ENCODE measurements at regions not wholly inside any gene's neighbourhood (a gene's known extent, or its start where the extent isn't known, plus 50 kb on each side); places are given as distances from the start of the nearest gene placed in this dataset.

DNA sequence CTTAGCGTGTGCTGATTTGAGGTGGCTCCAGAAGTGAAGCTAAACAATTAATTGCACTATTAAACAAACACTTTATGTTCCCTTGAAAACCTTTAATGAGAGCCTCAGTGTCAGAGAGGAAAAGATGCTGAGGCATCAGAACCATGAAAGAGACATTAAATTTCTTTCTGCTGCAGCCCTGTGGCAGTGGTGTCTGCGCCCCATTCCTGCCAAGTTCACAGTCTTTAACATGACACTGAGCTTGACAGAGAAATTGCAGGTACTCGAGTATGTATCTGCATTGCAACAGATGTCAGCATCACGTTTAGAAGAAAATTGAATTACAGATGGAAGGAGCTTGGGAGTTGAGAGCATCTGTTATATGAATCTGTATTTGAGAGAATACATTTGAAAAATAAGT is 111.3 kb upstream of the CREB1 start:
- no peak for DNase-seq (ENCODE audit: extremely low spot score)
- POLR2A ChIA-PET, result no interaction called here
- TF ChIP-seq FOXA1 (IDR thresholded peaks at IDR 0.05) (no peak), ZNF384 (IDR thresholded peaks at IDR 0.05) (no peak), CTBP1 (IDR thresholded peaks at IDR 0.05; ENCODE audit: borderline replicate concordance) (no peak), LEF1 (IDR thresholded peaks at IDR 0.05; ENCODE audit: borderline replicate concordance) (no peak), FOXM1 (IDR thresholded peaks at IDR 0.05; ENCODE audit: borderline replicate concordance) (no peak), NFRKB (IDR thresholded peaks at IDR 0.05) (no peak), L3MBTL2 (conservative IDR thresholded peaks at IDR 0.05) (no peak), SUZ12 (IDR thresholded peaks at IDR 0.05) (no peak), ELF4 (IDR thresholded peaks at IDR 0.05) (no peak), FOXK2 (IDR thresholded peaks at IDR 0.05) (no peak), SP1 (IDR thresholded peaks at IDR 0.05) (no peak), TARDBP (IDR thresholded peaks at IDR 0.05) (no peak), HDGF (IDR thresholded peaks at IDR 0.05; ENCODE audit: borderline replicate concordance) (no peak), PKNOX1 (IDR thresholded peaks at IDR 0.05) (no peak), ARNT (IDR thresholded peaks at IDR 0.05) (no peak), BHLHE40 (IDR thresholded peaks at IDR 0.05; ENCODE audit: borderline replicate concordance) (no peak)
- CTCF ChIA-PET, result no interaction called here

DNA sequence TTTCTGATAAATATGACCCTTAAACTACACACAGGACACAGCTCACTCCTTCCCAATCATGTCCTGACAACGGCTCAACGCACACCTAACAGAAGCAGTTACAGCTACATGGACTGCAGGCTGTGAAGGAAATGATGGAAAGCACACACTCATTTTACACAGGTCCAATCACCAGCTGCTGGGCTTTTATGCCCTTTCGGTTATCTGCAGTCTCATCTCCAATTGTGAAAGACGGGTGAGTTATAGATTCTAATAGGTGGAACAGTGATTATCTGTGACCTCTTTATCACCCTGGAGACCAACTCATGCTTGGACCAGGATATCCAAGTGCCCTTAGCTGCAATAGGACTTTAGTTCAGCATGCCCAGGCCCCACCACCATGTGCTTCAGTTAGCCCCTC is 110.4 kb upstream of the CREB1 start:
- DNase-seq (ENCODE audit: extremely low spot score), result no peak
- POLR2A ChIA-PET, result no interaction called here
- CTCF ChIA-PET, result no interaction called here
- TF ChIP-seq LEF1 (IDR thresholded peaks at IDR 0.05; ENCODE audit: borderline replicate concordance) (no peak), SUZ12 (IDR thresholded peaks at IDR 0.05) (no peak), ARNT (IDR thresholded peaks at IDR 0.05) (no peak), HDGF (IDR thresholded peaks at IDR 0.05; ENCODE audit: borderline replicate concordance) (no peak), BHLHE40 (IDR thresholded peaks at IDR 0.05; ENCODE audit: borderline replicate concordance) (no peak), NFRKB (IDR thresholded peaks at IDR 0.05) (no peak), ELF4 (IDR thresholded peaks at IDR 0.05) (no peak), FOXM1 (IDR thresholded peaks at IDR 0.05; ENCODE audit: borderline replicate concordance) (no peak), PKNOX1 (IDR thresholded peaks at IDR 0.05) (no peak)

DNA sequence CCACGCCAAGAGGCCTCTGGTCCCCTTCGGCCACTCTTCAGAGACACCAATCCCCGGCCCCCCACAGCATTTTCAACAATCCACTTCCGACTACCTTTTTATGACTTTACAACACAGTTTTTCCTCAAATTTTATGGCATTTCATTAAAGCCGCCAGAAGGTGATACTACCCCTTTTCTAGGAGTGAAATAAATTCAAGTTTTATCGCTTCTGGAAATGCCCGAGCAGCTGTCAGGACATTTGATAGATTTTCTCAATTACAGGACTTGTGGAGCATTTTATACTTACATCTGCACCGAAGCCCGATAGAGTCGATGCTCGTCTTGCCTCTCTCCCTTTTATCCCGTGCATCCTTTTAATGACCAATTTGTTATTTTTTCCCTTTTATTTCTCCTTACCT is 108.1 kb upstream of the CREB1 start:
- CTCF ChIA-PET, result no interaction called here
- no peak for DNase-seq (ENCODE audit: extremely low spot score)
- no peak for TF ChIP-seq FOXK2 (IDR thresholded peaks at IDR 0.05)
- TF ChIP-seq SUZ12 (IDR thresholded peaks at IDR 0.05), result no peak
- TF ChIP-seq PKNOX1 (IDR thresholded peaks at IDR 0.05), result no peak
- TF ChIP-seq L3MBTL2 (conservative IDR thresholded peaks at IDR 0.05), result no peak
- no peak for TF ChIP-seq ARNT (IDR thresholded peaks at IDR 0.05)
- TF ChIP-seq ELF4 (IDR thresholded peaks at IDR 0.05), result no peak
- no peak for TF ChIP-seq ZNF384 (IDR thresholded peaks at IDR 0.05)
- no peak for TF ChIP-seq SP1 (IDR thresholded peaks at IDR 0.05)
- no peak for TF ChIP-seq LEF1 (IDR thresholded peaks at IDR 0.05; ENCODE audit: borderline replicate concordance)
- TF ChIP-seq BHLHE40 (IDR thresholded peaks at IDR 0.05; ENCODE audit: borderline replicate concordance), result no peak
- TF ChIP-seq FOXM1 (IDR thresholded peaks at IDR 0.05; ENCODE audit: borderline replicate concordance), result no peak
- no peak for TF ChIP-seq HDGF (IDR thresholded peaks at IDR 0.05; ENCODE audit: borderline replicate concordance)
- TF ChIP-seq FOXA1 (IDR thresholded peaks at IDR 0.05), result no peak
- no peak for TF ChIP-seq TARDBP (IDR thresholded peaks at IDR 0.05)
- TF ChIP-seq CTBP1 (IDR thresholded peaks at IDR 0.05; ENCODE audit: borderline replicate concordance), result no peak
- no peak for TF ChIP-seq NFRKB (IDR thresholded peaks at IDR 0.05)
- POLR2A ChIA-PET, result no interaction called here

DNA sequence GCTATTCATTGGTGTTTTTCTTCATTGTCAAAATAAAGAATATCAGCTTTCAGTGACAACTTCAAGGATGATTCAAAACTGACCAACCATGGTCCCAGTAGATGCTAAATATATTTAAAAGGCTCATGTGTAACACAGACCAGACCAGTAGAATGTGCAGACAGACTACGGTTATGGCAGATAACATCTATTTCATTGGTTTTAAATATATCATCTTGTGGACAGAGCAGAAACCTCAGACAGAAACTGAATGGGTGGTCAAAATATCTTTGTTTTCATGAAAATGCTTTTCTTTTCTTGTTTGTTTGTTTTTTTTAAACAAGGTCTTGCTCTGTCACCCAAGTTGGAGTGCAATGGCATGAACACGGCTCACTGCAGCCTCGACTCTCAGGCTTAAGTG is 107.4 kb upstream of the CREB1 start:
- no peak for DNase-seq (ENCODE audit: extremely low spot score)
- CTCF ChIA-PET, result no interaction called here
- no peak for TF ChIP-seq FOXK2 (IDR thresholded peaks at IDR 0.05)
- no peak for TF ChIP-seq SUZ12 (IDR thresholded peaks at IDR 0.05)
- TF ChIP-seq FOXA1 (IDR thresholded peaks at IDR 0.05), result no peak
- no peak for TF ChIP-seq BHLHE40 (IDR thresholded peaks at IDR 0.05; ENCODE audit: borderline replicate concordance)
- POLR2A ChIA-PET, result no interaction called here

DNA sequence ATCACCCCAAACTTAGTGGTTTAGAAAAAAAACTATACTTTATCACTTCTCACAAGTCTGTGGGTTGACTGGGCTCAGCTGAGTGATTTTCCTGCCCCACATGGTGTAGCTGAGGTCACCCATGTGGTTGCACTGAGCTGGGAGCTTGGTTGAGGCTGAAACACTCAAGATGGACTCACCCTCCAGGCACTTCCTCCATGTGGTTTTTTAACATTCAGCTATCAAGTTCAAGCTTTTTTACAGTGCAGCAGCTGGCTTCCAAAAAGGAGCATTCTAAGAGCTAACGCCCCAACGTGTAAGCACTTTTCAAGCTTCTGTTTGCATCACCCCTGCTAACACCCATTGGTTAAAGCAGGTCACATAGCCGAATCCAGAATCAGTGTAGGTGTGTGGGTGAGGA is 105.9 kb upstream of the CREB1 start:
- no peak for DNase-seq (ENCODE audit: extremely low spot score)
- CTCF ChIA-PET, result interaction anchor here (1.1 kb wide), 1 partner anchor 14 kb away, joined by 3 read pairs; no protein-coding TSS in a partner anchor
- TF ChIP-seq FOXK2 (IDR thresholded peaks at IDR 0.05) (no peak), FOXM1 (IDR thresholded peaks at IDR 0.05; ENCODE audit: borderline replicate concordance) (no peak), ZNF384 (IDR thresholded peaks at IDR 0.05) (no peak), SUZ12 (IDR thresholded peaks at IDR 0.05) (no peak), TARDBP (IDR thresholded peaks at IDR 0.05) (no peak), ELF4 (IDR thresholded peaks at IDR 0.05) (no peak), CTBP1 (IDR thresholded peaks at IDR 0.05; ENCODE audit: borderline replicate concordance) (no peak), PKNOX1 (IDR thresholded peaks at IDR 0.05) (no peak), NFRKB (IDR thresholded peaks at IDR 0.05) (no peak), ARNT (IDR thresholded peaks at IDR 0.05) (no peak), BHLHE40 (IDR thresholded peaks at IDR 0.05; ENCODE audit: borderline replicate concordance) (no peak), FOXA1 (IDR thresholded peaks at IDR 0.05) (no peak), SP1 (IDR thresholded peaks at IDR 0.05) (no peak), HDGF (IDR thresholded peaks at IDR 0.05; ENCODE audit: borderline replicate concordance) (no peak), LEF1 (IDR thresholded peaks at IDR 0.05; ENCODE audit: borderline replicate concordance) (no peak), L3MBTL2 (conservative IDR thresholded peaks at IDR 0.05) (no peak)
- POLR2A ChIA-PET, result no interaction called here

DNA sequence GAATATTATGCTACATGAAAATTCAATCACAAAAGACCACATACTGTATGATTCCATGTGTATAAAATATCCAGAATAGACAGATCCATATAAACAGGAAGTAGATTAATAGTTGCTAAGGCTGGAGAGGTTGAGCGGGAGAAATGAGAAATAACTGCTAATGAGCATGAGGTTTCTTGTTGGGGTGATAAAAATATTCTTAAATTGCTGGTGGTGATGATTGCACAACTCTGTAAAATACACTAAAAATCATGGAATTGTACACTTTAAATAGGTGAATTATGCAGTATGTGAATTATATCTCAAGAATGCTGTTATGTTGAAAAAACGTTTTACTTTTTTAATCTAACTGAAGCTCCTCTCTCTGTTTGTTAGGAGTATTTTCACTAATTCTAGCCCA is 101.8 kb upstream of the CREB1 start:
- TF ChIP-seq ZNF384 (IDR thresholded peaks at IDR 0.05), result no peak
- TF ChIP-seq FOXM1 (IDR thresholded peaks at IDR 0.05; ENCODE audit: borderline replicate concordance), result no peak
- no peak for TF ChIP-seq BHLHE40 (IDR thresholded peaks at IDR 0.05; ENCODE audit: borderline replicate concordance)
- no peak for TF ChIP-seq FOXK2 (IDR thresholded peaks at IDR 0.05)
- TF ChIP-seq ARNT (IDR thresholded peaks at IDR 0.05), result no peak
- no peak for TF ChIP-seq LEF1 (IDR thresholded peaks at IDR 0.05; ENCODE audit: borderline replicate concordance)
- no peak for TF ChIP-seq FOXA1 (IDR thresholded peaks at IDR 0.05)
- TF ChIP-seq NFRKB (IDR thresholded peaks at IDR 0.05), result no peak
- no peak for TF ChIP-seq ELF4 (IDR thresholded peaks at IDR 0.05)
- TF ChIP-seq PKNOX1 (IDR thresholded peaks at IDR 0.05), result no peak
- no peak for TF ChIP-seq SP1 (IDR thresholded peaks at IDR 0.05)
- TF ChIP-seq L3MBTL2 (conservative IDR thresholded peaks at IDR 0.05), result no peak
- TF ChIP-seq SUZ12 (IDR thresholded peaks at IDR 0.05), result no peak
- TF ChIP-seq TARDBP (IDR thresholded peaks at IDR 0.05), result no peak
- no peak for TF ChIP-seq CTBP1 (IDR thresholded peaks at IDR 0.05; ENCODE audit: borderline replicate concordance)
- TF ChIP-seq HDGF (IDR thresholded peaks at IDR 0.05; ENCODE audit: borderline replicate concordance), result no peak
- ChIA-PET CTCF (no interaction called here), POLR2A (no interaction called here)
- DNase-seq (ENCODE audit: extremely low spot score), result no peak
